ENCODE measurements at regions not wholly inside any gene's neighbourhood (a gene's known extent, or its start where the extent isn't known, plus 50 kb on each side); places are given as distances from the start of the nearest gene placed in this dataset.

DNA sequence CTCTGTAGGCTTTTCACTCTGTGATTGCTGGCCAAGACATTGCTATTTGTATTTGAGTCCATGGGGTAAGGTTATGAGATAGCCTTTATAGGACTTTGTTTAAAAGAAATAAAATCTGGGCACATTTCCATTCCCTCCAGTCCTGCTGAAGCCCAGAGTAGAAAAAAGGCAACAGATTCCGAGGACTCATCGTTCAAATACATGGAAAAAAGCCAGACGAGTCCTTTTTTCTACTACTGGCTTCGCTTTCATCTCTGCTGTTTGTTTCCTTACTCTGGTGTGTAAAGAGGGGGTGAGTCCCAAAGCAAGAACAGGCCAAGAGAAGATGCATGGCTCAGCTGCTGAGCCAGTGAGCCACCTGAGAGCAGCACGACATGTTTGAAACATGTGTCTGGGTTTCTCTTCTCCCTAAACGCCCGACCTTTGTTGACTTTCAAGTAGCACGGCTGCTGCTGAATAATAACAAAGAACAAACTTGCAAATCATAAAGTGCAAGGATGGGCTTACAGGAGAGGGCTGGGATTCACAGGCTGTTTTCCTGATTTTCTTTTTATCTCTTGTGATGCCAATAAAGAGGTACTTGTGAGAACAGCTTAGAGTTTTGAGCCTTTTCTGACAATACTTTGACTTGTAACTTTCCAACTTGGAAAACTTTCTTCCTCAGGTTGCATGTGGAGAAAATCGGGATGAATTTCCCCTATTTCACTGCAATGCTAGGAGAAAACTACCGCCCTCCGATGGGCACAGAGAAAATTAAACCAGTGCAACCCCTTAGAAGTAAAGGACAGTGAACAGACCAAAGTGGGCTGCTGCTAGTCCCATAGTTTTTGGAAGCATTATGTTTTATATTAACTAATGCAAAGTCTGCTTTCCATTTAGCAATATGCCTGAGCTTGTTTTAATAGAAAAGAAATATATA, 195.2 kb upstream of the RAG2 start:
- in situ Hi-C loops (cut with MboI; ENCODE audit: low sequenced_read_pairs): no loop called here

- in situ Hi-C loops (cut with MboI; ENCODE audit: low sequenced_read_pairs): no loop called here
Observed at GRCh38 chr11:36791957-36792356, 193.9 kb upstream of the RAG2 start.

- in situ Hi-C loops (cut with MboI; ENCODE audit: low sequenced_read_pairs): no loop called here
Observed at GRCh38 chr11:36790526-36790925, 192.5 kb upstream of the RAG2 start.

- in situ Hi-C loops (cut with MboI; ENCODE audit: low sequenced_read_pairs): no loop called here
Observed at GRCh38 chr11:36783808-36784207, 185.8 kb upstream of the RAG2 start.

GRCh38 chr11:36779791-36780190, 181.8 kb upstream of the RAG2 start:
- in situ Hi-C loops (cut with MboI; ENCODE audit: low sequenced_read_pairs): no loop called here

- in situ Hi-C loops (cut with MboI; ENCODE audit: low sequenced_read_pairs): no loop called here
Observed at GRCh38 chr11:36777311-36777710, 179.3 kb upstream of the RAG2 start.

DNA sequence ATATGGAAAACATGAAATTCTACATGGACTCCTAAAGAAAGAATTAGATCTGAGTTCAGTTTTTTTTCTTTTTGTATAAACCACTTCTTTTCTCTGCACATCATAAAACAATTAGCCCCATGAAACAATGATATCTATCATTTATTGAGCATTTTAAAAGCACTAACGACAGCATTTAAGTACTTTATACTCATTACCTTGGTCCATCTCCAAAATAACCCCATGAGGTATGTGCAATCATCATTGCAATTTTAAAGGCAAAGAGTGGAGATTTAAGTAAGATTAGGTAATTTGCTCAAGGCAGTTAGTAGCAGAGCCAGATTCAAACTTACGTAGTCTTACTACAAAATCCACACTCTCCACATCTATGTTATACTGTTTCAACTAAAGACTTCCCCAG, 177.7 kb upstream of the RAG2 start:
- in situ Hi-C loops (cut with MboI; ENCODE audit: low sequenced_read_pairs): no loop called here

- in situ Hi-C loops (cut with MboI; ENCODE audit: low sequenced_read_pairs): no loop called here
Observed at GRCh38 chr11:36775130-36775529, 177.1 kb upstream of the RAG2 start.

- in situ Hi-C loops (cut with MboI; ENCODE audit: low sequenced_read_pairs): no loop called here
Observed at GRCh38 chr11:36774603-36775002, 176.6 kb upstream of the RAG2 start.

- in situ Hi-C loops (cut with MboI; ENCODE audit: low sequenced_read_pairs): no loop called here
Observed at GRCh38 chr11:36763187-36763586, 165.2 kb upstream of the RAG2 start.

DNA sequence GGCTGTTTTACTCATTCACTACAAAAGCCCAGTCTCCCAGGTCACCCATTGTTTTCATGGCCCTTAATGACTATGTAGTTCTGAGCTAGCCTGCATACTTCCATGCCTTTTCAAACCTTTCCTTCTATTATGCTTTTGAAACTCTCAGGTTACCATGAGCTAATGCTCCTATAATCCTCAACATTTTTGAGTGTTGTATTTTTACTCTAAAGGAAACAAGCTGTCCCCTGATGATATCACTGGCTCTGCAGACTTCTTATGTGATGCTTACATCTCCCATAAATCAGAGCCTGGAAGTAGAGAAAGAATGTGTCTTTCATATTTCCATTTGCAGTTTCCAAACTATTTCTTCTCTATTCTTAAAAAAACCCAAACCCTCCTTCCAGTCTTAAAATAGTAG, 159.0 kb upstream of the RAG2 start:
- in situ Hi-C loops (cut with MboI; ENCODE audit: low sequenced_read_pairs): no loop called here

DNA sequence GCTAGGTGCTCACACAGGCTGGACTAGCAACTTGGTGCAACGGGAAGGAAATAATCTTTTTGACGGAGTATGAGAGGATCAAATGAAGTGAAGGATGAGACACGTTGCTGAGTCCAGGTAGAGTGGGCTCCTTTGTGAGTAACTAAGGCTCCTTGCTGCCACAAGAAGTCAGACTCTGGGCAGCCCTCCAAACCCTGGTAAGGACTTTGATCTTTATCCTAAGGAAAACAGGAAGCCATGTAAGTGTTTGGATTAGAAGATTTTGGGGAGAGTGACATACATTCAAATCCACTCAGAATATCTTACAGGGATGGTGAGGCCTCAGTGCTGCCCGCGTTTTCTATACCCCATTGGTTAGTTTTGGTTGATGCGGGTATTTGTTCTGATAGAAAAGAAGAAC, 155.9 kb upstream of the RAG2 start:
- in situ Hi-C loops (cut with MboI; ENCODE audit: low sequenced_read_pairs): no loop called here

DNA sequence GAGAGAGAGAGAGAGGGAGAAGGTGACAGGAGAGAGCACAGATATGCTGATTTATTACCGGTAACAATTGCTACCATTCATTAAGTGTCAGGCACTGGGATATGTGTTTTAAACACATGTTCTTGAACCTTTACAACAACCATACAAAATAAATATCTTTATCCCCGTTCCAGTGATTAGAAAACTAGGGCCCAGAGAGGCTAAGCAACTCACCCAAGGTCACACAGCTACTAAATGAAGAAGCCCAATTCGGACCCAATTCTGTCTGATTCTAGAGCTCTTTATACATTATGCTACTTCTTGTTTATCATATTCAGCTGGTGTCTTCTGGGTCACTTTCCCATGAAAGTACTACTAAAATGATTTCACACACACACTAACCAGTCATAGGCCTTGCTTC, 154.0 kb upstream of the RAG2 start:
- in situ Hi-C loops (cut with MboI; ENCODE audit: low sequenced_read_pairs): no loop called here

GRCh38 chr11:36751335-36751781, 153.3 kb upstream of the RAG2 start:
- in situ Hi-C loops (cut with MboI; ENCODE audit: low sequenced_read_pairs): no loop called here

GRCh38 chr11:36750349-36750748, 152.3 kb upstream of the RAG2 start:
- in situ Hi-C loops (cut with MboI; ENCODE audit: low sequenced_read_pairs): no loop called here

GRCh38 chr11:36748836-36749235, 150.8 kb upstream of the RAG2 start:
- in situ Hi-C loops (cut with MboI; ENCODE audit: low sequenced_read_pairs): loop anchor here (25.0 kb wide), 1 partner anchor 187 kb away; the partner anchor contains the start of gene RAG1

GRCh38 chr11:36746886-36747710, 149.1 kb upstream of the RAG2 start:
- in situ Hi-C loops (cut with MboI; ENCODE audit: low sequenced_read_pairs): loop anchor here (25.0 kb wide), 1 partner anchor 185 kb away; the partner anchor contains the start of gene RAG1

GRCh38 chr11:36744375-36745168, 146.5 kb upstream of the RAG2 start:
- in situ Hi-C loops (cut with MboI; ENCODE audit: low sequenced_read_pairs): loop anchor here (25.0 kb wide), 1 partner anchor 182 kb away; the partner anchor contains the start of gene RAG1

DNA sequence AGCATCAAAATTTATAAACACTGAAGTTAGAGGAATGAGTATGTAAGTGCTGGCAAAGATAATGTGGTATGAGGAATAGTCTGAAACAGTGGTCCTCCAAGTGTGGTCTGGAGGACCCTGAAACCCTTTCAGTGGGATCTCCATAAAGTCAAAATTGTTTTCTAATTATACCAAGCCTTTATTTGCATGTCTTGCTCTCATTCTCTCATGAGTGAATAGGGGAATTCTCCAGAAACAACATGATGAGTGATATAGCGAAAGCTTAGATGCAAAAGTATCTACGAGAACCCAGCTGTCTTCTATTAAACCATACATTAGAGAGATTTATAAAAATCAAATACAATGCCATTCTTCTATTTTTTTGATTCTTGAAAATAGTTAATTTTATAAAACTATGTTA, 145.0 kb upstream of the RAG2 start:
- in situ Hi-C loops (cut with MboI; ENCODE audit: low sequenced_read_pairs): loop anchor here (25.0 kb wide), 1 partner anchor 181 kb away; the partner anchor contains the start of gene RAG1

- in situ Hi-C loops (cut with MboI; ENCODE audit: low sequenced_read_pairs): loop anchor here (25.0 kb wide), 1 partner anchor 179 kb away; the partner anchor contains the start of gene RAG1
Observed at GRCh38 chr11:36741515-36741914, 143.5 kb upstream of the RAG2 start.

Measured in HL-60/S4 treated with phorbol 12-myristate 13-acetate at 8.2 ng/mL for 4 days and 3 days (cell line).